B cell (primary cell): ENCODE measurements at regions not wholly inside any gene's neighbourhood (a gene's known extent, or its start where the extent isn't known, plus 50 kb on each side); places are given as distances from the start of the nearest gene placed in this dataset.
"Not testable (repeated sequence)": the region's sequence is repeated elsewhere in the genome, so short reads cannot be mapped to it uniquely, and the experiment has no call there.

Experiments
- CTCF ChIP-seq: fragments of 200-600 bp; IDR thresholded peaks from one replicate; pipeline ENCODE4 v1.8.0; 2022; ENCODE audit warnings: antibody characterized with exemption, mild to moderate bottlenecking
- EZH2 ChIP-seq: IDR thresholded peaks from 2 replicates; pipeline ENCODE4 v1.6.1; 2012; ENCODE audit warnings: borderline replicate concordance, low read depth, mild to moderate bottlenecking, moderate library complexity, low read length; ENCODE audit not compliant: insufficient read depth, poor library complexity, severe bottlenecking

GRCh38 chr6:78643976-78644375, 223.4 kb upstream of the IRAK1BP1 start:
- not testable (repeated sequence) for TF ChIP-seq EZH2, CTCF
